ENCODE measurements at regions not wholly inside any gene's neighbourhood (a gene's known extent, or its start where the extent isn't known, plus 50 kb on each side); places are given as distances from the start of the nearest gene placed in this dataset.

DNA sequence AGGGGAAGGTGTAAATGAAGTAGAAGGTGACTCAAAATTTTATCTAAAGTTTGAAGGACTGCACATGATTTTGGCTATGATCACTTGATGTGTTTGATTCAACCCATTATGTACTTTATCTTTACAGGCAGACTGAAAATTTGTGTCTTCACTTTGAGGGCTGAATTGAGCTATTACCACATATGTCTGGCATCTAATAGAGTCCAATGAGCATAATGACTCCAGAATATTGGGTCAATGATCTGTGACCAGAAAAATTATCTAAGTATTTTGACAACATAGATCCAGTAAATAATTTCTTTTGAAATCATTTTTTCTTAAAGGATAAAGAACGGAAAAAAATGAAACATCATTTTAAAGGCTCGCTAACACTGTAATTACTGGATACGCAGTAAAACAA, 2810.0 kb downstream of the PCDH9 start:
- Histone ChIP-seq H3K79me1 (ENCODE audit: low read length) (no peaks in the 10 kb centered on the region), H4K8ac (ENCODE audit: low read depth, low read length) (no peak overlapping the region), H2BK120ac (ENCODE audit: insufficient read depth, low read length, poor library complexity) (no peak overlapping the region), H3K4me3 (ENCODE audit: low read depth, low read length) (no peak overlapping the region), H3K4me2 (ENCODE audit: low read length) (no peak overlapping the region), H2BK5ac (ENCODE audit: low read depth, low read length, poor library complexity) (no peak overlapping the region), H2AK5ac (ENCODE audit: low read length) (no peak overlapping the region), H3K4me1 (ENCODE audit: control insufficient read depth in 1 of 2, insufficient read depth in 2 of 2, low read length in 2 of 2) (no peaks in the 10 kb centered on the region), H3K27me3 (ENCODE audit: insufficient read depth, low read length) (no peaks in the 10 kb centered on the region), H3K36me3 (ENCODE audit: control insufficient read depth in 1 of 2, insufficient read depth in 2 of 2, low read length in 2 of 2) (no peaks in the 10 kb centered on the region), H3K18ac (ENCODE audit: low read length) (no peak overlapping the region), H3K23ac (ENCODE audit: low read length) (no peak overlapping the region), H3K79me2 (ENCODE audit: control insufficient read depth, insufficient read depth, low read length, poor library complexity) (no peaks in the 10 kb centered on the region), H4K91ac (ENCODE audit: low read depth, low read length) (no peak overlapping the region), H3K4ac (ENCODE audit: low read depth, low read length) (no peak overlapping the region), H4K12ac (ENCODE audit: low read depth, low read length) (no peak overlapping the region), H3K9ac (ENCODE audit: low read length) (no peak overlapping the region), H2BK12ac (ENCODE audit: low read length) (no peak overlapping the region), H3K27ac (ENCODE audit: low read depth, low read length) (no peak overlapping the region), H2AFZ (ENCODE audit: insufficient read depth, low read length, poor library complexity) (no peak overlapping the region), H3K9me3 (ENCODE audit: insufficient read depth, low read depth, low read length) (no peaks in the 10 kb centered on the region), H3K14ac (ENCODE audit: low read length) (no peak overlapping the region)
- no peak for DNase-seq
- WGBS (ENCODE audit: extremely low coverage, insufficient coverage, insufficient read length) = no CpG with 5 or more reads among the region's 3 CpGs

GRCh38 chr13:64417581-64417980, 2812.6 kb downstream of the PCDH9 start:
- Histone ChIP-seq H4K91ac (ENCODE audit: low read depth, low read length) (no peak overlapping the region), H3K4me2 (ENCODE audit: low read length) (no peak overlapping the region), H3K4ac (ENCODE audit: low read depth, low read length) (no peak overlapping the region), H3K79me1 (ENCODE audit: low read length) (no peaks in the 10 kb centered on the region), H3K14ac (ENCODE audit: low read length) (no peak overlapping the region), H3K79me2 (ENCODE audit: control insufficient read depth, insufficient read depth, low read length, poor library complexity) (no peaks in the 10 kb centered on the region), H2BK12ac (ENCODE audit: low read length) (no peak overlapping the region), H3K9me3 (ENCODE audit: insufficient read depth, low read depth, low read length) (no peaks in the 10 kb centered on the region), H2AFZ (ENCODE audit: insufficient read depth, low read length, poor library complexity) (no peak overlapping the region), H2BK120ac (ENCODE audit: insufficient read depth, low read length, poor library complexity) (no peak overlapping the region), H2BK5ac (ENCODE audit: low read depth, low read length, poor library complexity) (no peak overlapping the region), H3K9ac (ENCODE audit: low read length) (no peak overlapping the region), H3K23ac (ENCODE audit: low read length) (no peak overlapping the region), H3K4me3 (ENCODE audit: low read depth, low read length) (no peak overlapping the region), H3K4me1 (ENCODE audit: control insufficient read depth in 1 of 2, insufficient read depth in 2 of 2, low read length in 2 of 2) (no peaks in the 10 kb centered on the region), H3K18ac (ENCODE audit: low read length) (no peak overlapping the region), H2AK5ac (ENCODE audit: low read length) (no peak overlapping the region), H3K27ac (ENCODE audit: low read depth, low read length) (no peak overlapping the region), H3K36me3 (ENCODE audit: control insufficient read depth in 1 of 2, insufficient read depth in 2 of 2, low read length in 2 of 2) (no peaks in the 10 kb centered on the region), H4K12ac (ENCODE audit: low read depth, low read length) (no peak overlapping the region), H3K27me3 (ENCODE audit: insufficient read depth, low read length) (no peaks in the 10 kb centered on the region), H4K8ac (ENCODE audit: low read depth, low read length) (no peak overlapping the region)
- DNase-seq = no peak
- no CpG with 5 or more reads among the region's 3 CpGs for WGBS (ENCODE audit: extremely low coverage, insufficient coverage, insufficient read length)

DNA sequence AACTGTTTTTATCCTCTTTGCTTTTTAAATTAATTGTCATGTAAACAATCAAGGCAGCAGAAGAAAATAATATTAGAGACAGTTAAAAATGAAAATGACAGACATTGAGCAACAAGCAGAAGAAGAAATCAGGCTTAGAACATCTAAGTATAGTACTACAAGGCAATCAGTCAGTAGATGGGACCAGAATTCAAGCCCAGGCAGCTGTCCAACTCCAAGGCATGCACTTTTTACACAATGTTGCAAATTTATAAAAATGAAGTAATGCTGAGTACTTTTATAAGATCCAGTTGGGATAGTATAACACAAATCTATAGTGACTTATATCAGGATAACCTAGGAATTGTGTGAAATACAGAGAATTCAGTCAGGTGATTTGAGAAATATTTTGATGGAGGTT, 2815.8 kb downstream of the PCDH9 start:
- H3K4me2 ChIP-seq (ENCODE audit: low read length) = no peak overlapping the region
- no peaks in the 10 kb centered on the region for H3K79me2 ChIP-seq (ENCODE audit: control insufficient read depth, insufficient read depth, low read length, poor library complexity)
- no peak overlapping the region for H3K23ac ChIP-seq (ENCODE audit: low read length)
- H4K12ac ChIP-seq (ENCODE audit: low read depth, low read length) = no peak overlapping the region
- no peak overlapping the region for H3K18ac ChIP-seq (ENCODE audit: low read length)
- H2BK5ac ChIP-seq (ENCODE audit: low read depth, low read length, poor library complexity) = no peak overlapping the region
- no peak overlapping the region for H4K91ac ChIP-seq (ENCODE audit: low read depth, low read length)
- no peak overlapping the region for H2BK120ac ChIP-seq (ENCODE audit: insufficient read depth, low read length, poor library complexity)
- no peak overlapping the region for H3K4ac ChIP-seq (ENCODE audit: low read depth, low read length)
- H2BK12ac ChIP-seq (ENCODE audit: low read length) = no peak overlapping the region
- H3K4me1 ChIP-seq (ENCODE audit: control insufficient read depth in 1 of 2, insufficient read depth in 2 of 2, low read length in 2 of 2) = no peaks in the 10 kb centered on the region
- H3K27ac ChIP-seq (ENCODE audit: low read depth, low read length) = no peak overlapping the region
- H2AFZ ChIP-seq (ENCODE audit: insufficient read depth, low read length, poor library complexity) = no peak overlapping the region
- no peaks in the 10 kb centered on the region for H3K79me1 ChIP-seq (ENCODE audit: low read length)
- no peaks in the 10 kb centered on the region for H3K36me3 ChIP-seq (ENCODE audit: control insufficient read depth in 1 of 2, insufficient read depth in 2 of 2, low read length in 2 of 2)
- H3K14ac ChIP-seq (ENCODE audit: low read length) = no peak overlapping the region
- no peaks in the 10 kb centered on the region for H3K27me3 ChIP-seq (ENCODE audit: insufficient read depth, low read length)
- no peaks in the 10 kb centered on the region for H3K9me3 ChIP-seq (ENCODE audit: insufficient read depth, low read depth, low read length)
- H3K9ac ChIP-seq (ENCODE audit: low read length) = no peak overlapping the region
- no peak overlapping the region for H3K4me3 ChIP-seq (ENCODE audit: low read depth, low read length)
- H2AK5ac ChIP-seq (ENCODE audit: low read length) = no peak overlapping the region
- no peak for DNase-seq
- H4K8ac ChIP-seq (ENCODE audit: low read depth, low read length) = no peak overlapping the region

DNA sequence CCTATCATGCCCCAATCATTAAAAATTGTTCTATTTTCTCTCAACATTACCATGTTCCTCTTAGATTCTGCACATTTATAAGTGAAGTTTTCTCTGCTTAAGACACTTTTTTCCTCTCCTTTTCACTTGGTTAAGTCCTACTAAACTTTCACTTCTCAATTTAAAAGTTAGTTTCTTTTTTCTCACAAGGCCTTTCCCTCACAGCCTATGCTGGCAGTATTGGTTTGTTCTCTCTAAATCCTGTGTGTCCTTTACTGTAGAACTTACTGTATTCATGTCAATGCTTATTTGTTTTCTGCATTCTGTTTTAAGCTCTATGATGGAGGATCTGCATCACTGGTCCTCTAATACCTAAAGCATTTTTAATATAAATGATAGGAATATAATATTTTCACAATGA, 2816.6 kb downstream of the PCDH9 start:
- H3K79me2 ChIP-seq (ENCODE audit: control insufficient read depth, insufficient read depth, low read length, poor library complexity) = no peaks in the 10 kb centered on the region
- H3K9me3 ChIP-seq (ENCODE audit: insufficient read depth, low read depth, low read length) = no peaks in the 10 kb centered on the region
- H3K4me2 ChIP-seq (ENCODE audit: low read length) = no peak overlapping the region
- H3K23ac ChIP-seq (ENCODE audit: low read length) = no peak overlapping the region
- H3K18ac ChIP-seq (ENCODE audit: low read length) = no peak overlapping the region
- no peak overlapping the region for H4K12ac ChIP-seq (ENCODE audit: low read depth, low read length)
- no peak overlapping the region for H2BK120ac ChIP-seq (ENCODE audit: insufficient read depth, low read length, poor library complexity)
- no peaks in the 10 kb centered on the region for H3K4me1 ChIP-seq (ENCODE audit: control insufficient read depth in 1 of 2, insufficient read depth in 2 of 2, low read length in 2 of 2)
- H3K14ac ChIP-seq (ENCODE audit: low read length) = no peak overlapping the region
- H3K4me3 ChIP-seq (ENCODE audit: low read depth, low read length) = no peak overlapping the region
- no peaks in the 10 kb centered on the region for H3K27me3 ChIP-seq (ENCODE audit: insufficient read depth, low read length)
- H2BK12ac ChIP-seq (ENCODE audit: low read length) = no peak overlapping the region
- H3K4ac ChIP-seq (ENCODE audit: low read depth, low read length) = no peak overlapping the region
- H3K79me1 ChIP-seq (ENCODE audit: low read length) = no peaks in the 10 kb centered on the region
- H3K36me3 ChIP-seq (ENCODE audit: control insufficient read depth in 1 of 2, insufficient read depth in 2 of 2, low read length in 2 of 2) = no peaks in the 10 kb centered on the region
- H4K91ac ChIP-seq (ENCODE audit: low read depth, low read length) = no peak overlapping the region
- no peak for DNase-seq
- H3K27ac ChIP-seq (ENCODE audit: low read depth, low read length) = no peak overlapping the region
- H3K9ac ChIP-seq (ENCODE audit: low read length) = no peak overlapping the region
- H2BK5ac ChIP-seq (ENCODE audit: low read depth, low read length, poor library complexity) = no peak overlapping the region
- H4K8ac ChIP-seq (ENCODE audit: low read depth, low read length) = no peak overlapping the region
- no peak overlapping the region for H2AFZ ChIP-seq (ENCODE audit: insufficient read depth, low read length, poor library complexity)
- no peak overlapping the region for H2AK5ac ChIP-seq (ENCODE audit: low read length)
